A673 (cell line): ENCODE measurements at regions not wholly inside any gene's neighbourhood (a gene's known extent, or its start where the extent isn't known, plus 50 kb on each side); places are given as distances from the start of the nearest gene placed in this dataset.

Experiments used
- BruUV-seq: library from RNA; stranded (reverse); fragments of 400-500 nt; replicated peaks from 2 replicates; lab custom pipeline; 2021; lab: Mats Ljungman, UMichigan
- CTCF ChIA-PET: fragments of 300-600 bp; sonication (Branson Sonifier 250); formaldehyde crosslinking; loops from one replicate; lab custom pipeline; 2022; ENCODE audit warnings: antibody characterized with exemption; lab: Charles Lee
- POLR2A ChIA-PET: fragments of 300-600 bp; sonication (Branson Sonifier 250); formaldehyde crosslinking; loops from one replicate; lab custom pipeline; 2022; ENCODE audit warnings: antibody characterized with exemption; ENCODE audit not compliant: low non-redundant PET; lab: Charles Lee
- DNase-seq: peaks from one replicate; pipeline ENCODE4 v3.0.0-alpha.2; 2015; ENCODE audit warnings: low spot score
- H3K27ac ChIP-seq: fragments of 200-600 bp; sonication (generic); 2 replicates; pipeline ENCODE4 v1.5.1; 2016; ENCODE audit warnings: mixed run types, low read depth, mild to moderate bottlenecking, mixed read lengths, antibody characterized with exemption, low read length; ENCODE audit not compliant: poor library complexity, severe bottlenecking
- H3K27me3 ChIP-seq: fragments of 200-600 bp; sonication (generic); replicated peaks from 2 replicates; pipeline ENCODE4 v1.6.1; 2017; ENCODE audit warnings: mixed run types, low read depth, mild to moderate bottlenecking, mixed read lengths, antibody characterized with exemption, low read length; ENCODE audit not compliant: insufficient read depth, poor library complexity
- H3K36me3 ChIP-seq: fragments of 200-600 bp; sonication (generic); 2 replicates; pipeline ENCODE4 v1.6.1; 2016; ENCODE audit warnings: mixed run types, mild to moderate bottlenecking, mixed read lengths, antibody characterized with exemption, low read length; ENCODE audit not compliant: insufficient read depth, poor library complexity, severe bottlenecking
- H3K4me1 ChIP-seq: fragments of 200-600 bp; sonication (generic); 2 replicates; pipeline ENCODE4 v1.6.1; 2017; ENCODE audit warnings: mixed run types, mild to moderate bottlenecking, mixed read lengths, antibody characterized with exemption, low read length; ENCODE audit not compliant: insufficient read depth, poor library complexity, severe bottlenecking
- H3K4me3 ChIP-seq: fragments of 200-600 bp; sonication (generic); 2 replicates; pipeline ENCODE4 v1.5.1; 2016; ENCODE audit warnings: low read depth, mixed run types, mild to moderate bottlenecking, mixed read lengths, low read length; ENCODE audit not compliant: poor library complexity, severe bottlenecking
- H3K9me3 ChIP-seq: fragments of 200-600 bp; sonication (generic); 2 replicates; pipeline ENCODE4 v1.6.1; 2016; ENCODE audit warnings: mixed run types, low read depth, mild to moderate bottlenecking, mixed read lengths, antibody characterized with exemption, low read length; ENCODE audit not compliant: poor library complexity, severe bottlenecking
- CTCF ChIP-seq: fragments of 300-800, 200-600 bp; sonication (generic); conservative IDR thresholded peaks from 2 replicates; pipeline ENCODE4 v1.5.1; 2017; ENCODE audit warnings: low read depth, mild to moderate bottlenecking, antibody characterized with exemption, low read length, moderate library complexity, mixed read lengths
- EZH2 ChIP-seq: fragments of 200-600 bp; sonication (generic); IDR thresholded peaks from 2 replicates; pipeline ENCODE4 v1.6.1; 2017; ENCODE audit warnings: borderline replicate concordance, low read depth, mild to moderate bottlenecking, mixed read lengths, antibody characterized with exemption, low read length; ENCODE audit not compliant: poor library complexity, severe bottlenecking
- intact Hi-C: fragments of 100-400 bp; cut with micrococcal nuclease; formaldehyde crosslinking; loops from one replicate; pipeline ENCODE4 v1.10.0; 2022; ENCODE audit not compliant: unreplicated experiment

GRCh38 chr13:47327861-47328260, 431.0 kb upstream of the HTR2A start:
- ChIA-PET CTCF (no interaction called here), POLR2A (no interaction called here)
- Histone ChIP-seq H3K9me3 (no peaks in the 10 kb centered on the region), H3K4me1 (no peaks in the 10 kb centered on the region), H3K27me3 (no peaks in the 10 kb centered on the region), H3K4me3 (no peak overlapping the region), H3K36me3 (no peaks in the 10 kb centered on the region), H3K27ac (no peak overlapping the region)
- DNase-seq: no peak
- intact Hi-C loops: no loop called here
- no TSS peak for BruUV-seq
- TF ChIP-seq CTCF (no peak), EZH2 (no peak)

- TF ChIP-seq CTCF (no peak), EZH2 (no peak)
- Histone ChIP-seq H3K4me3 (no peak overlapping the region), H3K27me3 (no peaks in the 10 kb centered on the region), H3K27ac (no peak overlapping the region), H3K9me3 (no peaks in the 10 kb centered on the region), H3K36me3 (no peaks in the 10 kb centered on the region), H3K4me1 (no peaks in the 10 kb centered on the region)
- intact Hi-C loops: no loop called here
- POLR2A ChIA-PET: no interaction called here
- no peak for DNase-seq
- no TSS peak for BruUV-seq
- CTCF ChIA-PET: no interaction called here
Measured at GRCh38 chr13:47326061-47326460, 429.2 kb upstream of the HTR2A start.

GRCh38 chr13:47317356-47317755, 420.5 kb upstream of the HTR2A start:
- no peak for DNase-seq
- Histone ChIP-seq H3K4me3 (no peak overlapping the region), H3K36me3 (no peaks in the 10 kb centered on the region), H3K9me3 (no peaks in the 10 kb centered on the region), H3K27me3 (no peaks in the 10 kb centered on the region), H3K27ac (no peak overlapping the region), H3K4me1 (no peaks in the 10 kb centered on the region)
- BruUV-seq: no TSS peak
- POLR2A ChIA-PET: no interaction called here
- intact Hi-C loops: no loop called here
- TF ChIP-seq EZH2: no peak
- no peak for TF ChIP-seq CTCF
- CTCF ChIA-PET: no interaction called here
